ENCODE measurements at regions not wholly inside any gene's neighbourhood (a gene's known extent, or its start where the extent isn't known, plus 50 kb on each side); places are given as distances from the start of the nearest gene placed in this dataset.

- TF ChIP-seq POLR2A (IDR thresholded peaks at IDR 0.05) (no peak), CTCF (IDR thresholded peaks at IDR 0.05) (no peak), POLR2AphosphoS5 (IDR thresholded peaks at IDR 0.05) (no peak)
Measured at GRCh38 chr6:164007881-164008280, 593.4 kb downstream of the QKI start.
